ENCODE measurements at regions not wholly inside any gene's neighbourhood (a gene's known extent, or its start where the extent isn't known, plus 50 kb on each side); places are given as distances from the start of the nearest gene placed in this dataset.

DNA sequence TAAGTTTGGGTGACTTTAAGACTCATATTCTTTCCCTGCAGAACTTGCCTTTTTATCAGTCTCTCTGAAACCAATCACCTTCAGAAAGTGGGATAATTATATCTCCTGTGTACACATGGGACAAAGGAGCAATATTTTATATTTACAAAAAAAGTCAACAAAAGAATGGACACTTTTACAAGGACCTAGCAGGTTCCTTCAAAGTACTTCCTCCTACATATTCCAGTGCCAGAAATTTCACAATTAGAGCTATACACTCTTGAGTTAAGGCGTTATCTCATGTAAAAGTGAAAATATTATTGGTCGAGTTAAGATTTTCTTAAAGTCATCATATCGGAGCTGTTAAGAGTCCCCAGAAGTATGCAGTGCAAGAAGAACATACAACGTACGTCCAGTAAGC lies 98.9 kb upstream of the MAFB start:
- TF ChIP-seq EP300 (IDR thresholded peaks at IDR 0.05), result no peak
- no peak for TF ChIP-seq POLR2AphosphoS5 (IDR thresholded peaks at IDR 0.05)
- no peak for TF ChIP-seq POLR2A (IDR thresholded peaks at IDR 0.05)
- TF ChIP-seq, protein P1, sequence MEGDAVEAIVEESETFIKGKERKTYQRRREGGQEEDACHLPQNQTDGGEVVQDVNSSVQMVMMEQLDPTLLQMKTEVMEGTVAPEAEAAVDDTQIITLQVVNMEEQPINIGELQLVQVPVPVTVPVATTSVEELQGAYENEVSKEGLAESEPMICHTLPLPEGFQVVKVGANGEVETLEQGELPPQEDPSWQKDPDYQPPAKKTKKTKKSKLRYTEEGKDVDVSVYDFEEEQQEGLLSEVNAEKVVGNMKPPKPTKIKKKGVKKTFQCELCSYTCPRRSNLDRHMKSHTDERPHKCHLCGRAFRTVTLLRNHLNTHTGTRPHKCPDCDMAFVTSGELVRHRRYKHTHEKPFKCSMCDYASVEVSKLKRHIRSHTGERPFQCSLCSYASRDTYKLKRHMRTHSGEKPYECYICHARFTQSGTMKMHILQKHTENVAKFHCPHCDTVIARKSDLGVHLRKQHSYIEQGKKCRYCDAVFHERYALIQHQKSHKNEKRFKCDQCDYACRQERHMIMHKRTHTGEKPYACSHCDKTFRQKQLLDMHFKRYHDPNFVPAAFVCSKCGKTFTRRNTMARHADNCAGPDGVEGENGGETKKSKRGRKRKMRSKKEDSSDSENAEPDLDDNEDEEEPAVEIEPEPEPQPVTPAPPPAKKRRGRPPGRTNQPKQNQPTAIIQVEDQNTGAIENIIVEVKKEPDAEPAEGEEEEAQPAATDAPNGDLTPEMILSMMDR (IDR thresholded peaks at IDR 0.05), result no peak
